ENCODE measurements at regions not wholly inside any gene's neighbourhood (a gene's known extent, or its start where the extent isn't known, plus 50 kb on each side); places are given as distances from the start of the nearest gene placed in this dataset.

- no peak for TF ChIP-seq CTCF (IDR thresholded peaks at IDR 0.05)
- TF ChIP-seq POLR2A (IDR thresholded peaks at IDR 0.05): no peak
These were observed 181.3 kb upstream of the KCNG1 start for GRCh38 chr20:51204051-51204715.
